Gastroesophageal sphincter (tissue), 4 donors: ENCODE measurements at regions not wholly inside any gene's neighbourhood (a gene's known extent, or its start where the extent isn't known, plus 50 kb on each side); places are given as distances from the start of the nearest gene placed in this dataset.

Experiments
- ATAC-seq: fragments of 150-250 bp; one replicate; pipeline ENCODE4 v1.9.1; 2016; ENCODE audit warnings: mild to moderate bottlenecking, moderate library complexity
- H3K27ac ChIP-seq, 4 donors: fragments of 200-600 bp; sonication (generic) in 3 of 4; 1 replicate in 3 of 4; 2 replicates in 1 of 4; pipeline ENCODE4 v1.5.1; 2016 to 2019
- H3K27me3 ChIP-seq: fragments of 200-600 bp; sonication (generic); one replicate; pipeline ENCODE4 v1.5.1; 2019
- H3K36me3 ChIP-seq, 2 donors: fragments of 200-600 bp; sonication (generic); one replicate each; pipeline ENCODE4 v1.5.1; 2019; ENCODE audit warnings: control low read depth in 1 of 2
- H3K4me1 ChIP-seq, 3 donors: fragments of 200-600 bp; sonication (generic); 1 replicate in 2 of 3; 2 replicates in 1 of 3; pipeline ENCODE4 v1.5.1; 2016 to 2019; ENCODE audit warnings: control low read depth in 2 of 3
- H3K4me3 ChIP-seq, 2 donors: fragments of 200-600 bp; sonication (generic); one replicate each; pipeline ENCODE4 v1.5.1; 2019; ENCODE audit warnings: mild to moderate bottlenecking in 1 of 2, moderate library complexity in 1 of 2
- H3K9me3 ChIP-seq, 3 donors: fragments of 200-600 bp; sonication (generic); one replicate each; pipeline ENCODE4 v1.5.1; 2017 to 2019; ENCODE audit warnings: control low read depth in 2 of 3
- EP300 ChIP-seq: sonication (generic); formaldehyde crosslinking; IDR thresholded peaks from one replicate; pipeline ENCODE4 v1.6.1; 2017; ENCODE audit warnings: antibody characterized with exemption, mild to moderate bottlenecking
- POLR2A ChIP-seq, 2 donors: fragments of 450-650 bp; IDR thresholded peaks; one replicate each; pipeline ENCODE4 v1.6.1; 2017; ENCODE audit warnings: antibody characterized with exemption in 2 of 2, mild to moderate bottlenecking in 2 of 2, moderate library complexity in 1 of 2
- POLR2AphosphoS5 ChIP-seq: sonication (generic); formaldehyde crosslinking; IDR thresholded peaks from one replicate; pipeline ENCODE4 v1.6.1; 2017; ENCODE audit warnings: antibody characterized with exemption
- WGBS, 2 donors: methylation state at CpG; one replicate each; pipeline ENCODE4 v1.1.5; 2018; ENCODE audit warnings: low coverage in 1 of 2; 5-methylcytosine and 5-hydroxymethylcytosine counted together
- TF ChIP-seq, protein P1 (sequence below), 4 experiments: fragments of 200-600 bp in 2 of 4; fragments of 450-650 bp in 2 of 4; sonication (generic) in 1 of 4; IDR thresholded peaks; one replicate each; pipeline ENCODE4 v1.5.1; 2017 to 2019; ENCODE audit warnings: antibody characterized with exemption in 4 of 4, mild to moderate bottlenecking in 2 of 4, moderate library complexity in 2 of 4

DNA sequence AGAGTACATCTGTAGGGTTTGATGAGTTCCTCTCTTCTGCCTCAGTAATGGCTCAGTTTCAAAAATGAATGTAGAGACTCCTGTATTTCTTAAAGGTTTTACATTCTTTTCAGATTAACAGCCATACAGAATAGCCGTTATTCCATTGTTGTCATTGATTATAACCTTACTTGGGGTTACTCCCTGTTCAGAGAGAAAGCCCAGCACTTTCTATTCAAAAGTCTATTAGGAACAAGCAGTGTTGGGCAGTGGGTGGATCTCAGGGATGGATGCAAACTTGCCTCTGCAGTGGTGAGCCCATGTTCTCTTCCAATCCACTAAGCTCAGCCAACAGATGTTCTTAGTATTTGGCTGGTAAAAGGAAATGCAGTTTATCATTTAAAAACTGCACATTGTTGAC lies 342.6 kb upstream of the E2F7 start:
- H3K27me3 ChIP-seq: no peaks in the 10 kb centered on the region
- no peak for TF ChIP-seq EP300
- no peak for TF ChIP-seq POLR2AphosphoS5
- TF ChIP-seq, protein P1, sequence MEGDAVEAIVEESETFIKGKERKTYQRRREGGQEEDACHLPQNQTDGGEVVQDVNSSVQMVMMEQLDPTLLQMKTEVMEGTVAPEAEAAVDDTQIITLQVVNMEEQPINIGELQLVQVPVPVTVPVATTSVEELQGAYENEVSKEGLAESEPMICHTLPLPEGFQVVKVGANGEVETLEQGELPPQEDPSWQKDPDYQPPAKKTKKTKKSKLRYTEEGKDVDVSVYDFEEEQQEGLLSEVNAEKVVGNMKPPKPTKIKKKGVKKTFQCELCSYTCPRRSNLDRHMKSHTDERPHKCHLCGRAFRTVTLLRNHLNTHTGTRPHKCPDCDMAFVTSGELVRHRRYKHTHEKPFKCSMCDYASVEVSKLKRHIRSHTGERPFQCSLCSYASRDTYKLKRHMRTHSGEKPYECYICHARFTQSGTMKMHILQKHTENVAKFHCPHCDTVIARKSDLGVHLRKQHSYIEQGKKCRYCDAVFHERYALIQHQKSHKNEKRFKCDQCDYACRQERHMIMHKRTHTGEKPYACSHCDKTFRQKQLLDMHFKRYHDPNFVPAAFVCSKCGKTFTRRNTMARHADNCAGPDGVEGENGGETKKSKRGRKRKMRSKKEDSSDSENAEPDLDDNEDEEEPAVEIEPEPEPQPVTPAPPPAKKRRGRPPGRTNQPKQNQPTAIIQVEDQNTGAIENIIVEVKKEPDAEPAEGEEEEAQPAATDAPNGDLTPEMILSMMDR (IDR thresholded peaks at IDR 0.05): no peak
- TF ChIP-seq POLR2A (IDR thresholded peaks at IDR 0.05): no peak
- no peaks in the 10 kb centered on the region for H3K9me3 ChIP-seq
- WGBS, 2 donors: 42 to 71% methylated on average over 1 of the region's 1 CpG
- H3K36me3 ChIP-seq: no peaks in the 10 kb centered on the region
- H3K4me1 ChIP-seq: no peaks in the 10 kb centered on the region
- ATAC-seq: no peak
- H3K4me3 ChIP-seq: no peak overlapping the region
- no peak overlapping the region for H3K27ac ChIP-seq

DNA sequence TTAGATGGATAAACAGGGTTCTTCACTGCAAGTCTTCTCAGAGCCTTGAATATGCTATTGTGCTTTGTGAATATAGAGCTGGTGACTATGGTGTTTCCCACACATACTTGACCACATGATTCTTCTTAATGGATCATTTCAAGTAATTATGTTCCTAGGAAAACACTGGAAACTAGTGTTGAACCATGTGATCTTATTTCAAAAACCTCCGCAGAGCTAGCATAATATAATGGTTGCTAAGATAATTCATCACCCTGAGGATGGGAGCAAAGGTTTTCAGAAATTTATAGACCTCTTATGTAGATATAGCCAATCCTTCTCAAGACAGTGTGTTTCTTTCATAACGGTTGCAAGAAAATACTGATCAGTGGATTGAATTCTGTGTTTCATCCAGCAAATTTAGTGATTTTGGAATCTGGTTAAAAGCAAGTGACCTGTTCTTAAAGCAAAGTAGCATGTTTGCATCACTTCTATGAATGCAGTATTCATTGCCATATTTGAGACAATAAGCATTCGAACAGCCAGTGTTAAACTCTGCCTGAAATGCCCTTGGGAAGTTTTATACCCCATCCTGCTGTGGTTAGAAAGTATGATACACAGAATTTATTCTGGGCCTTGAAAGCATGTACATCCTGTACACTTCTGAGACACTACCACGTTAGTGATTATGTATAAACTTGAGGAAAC lies 341.0 kb upstream of the E2F7 start:
- Histone ChIP-seq H3K36me3 (no peaks in the 10 kb centered on the region), H3K27me3 (no peaks in the 10 kb centered on the region), H3K4me3 (no peak overlapping the region), H3K9me3 (no peaks in the 10 kb centered on the region), H3K4me1 (no peaks in the 10 kb centered on the region), H3K27ac (no peak overlapping the region)
- TF ChIP-seq POLR2A (IDR thresholded peaks at IDR 0.05) (no peak), EP300 (no peak), POLR2AphosphoS5 (no peak)
- TF ChIP-seq, protein P1 (IDR thresholded peaks at IDR 0.05): no peak
- ATAC-seq: no peak
- 79 to 85% methylated on average over 4 of the region's 4 CpGs for WGBS, 2 donors

DNA sequence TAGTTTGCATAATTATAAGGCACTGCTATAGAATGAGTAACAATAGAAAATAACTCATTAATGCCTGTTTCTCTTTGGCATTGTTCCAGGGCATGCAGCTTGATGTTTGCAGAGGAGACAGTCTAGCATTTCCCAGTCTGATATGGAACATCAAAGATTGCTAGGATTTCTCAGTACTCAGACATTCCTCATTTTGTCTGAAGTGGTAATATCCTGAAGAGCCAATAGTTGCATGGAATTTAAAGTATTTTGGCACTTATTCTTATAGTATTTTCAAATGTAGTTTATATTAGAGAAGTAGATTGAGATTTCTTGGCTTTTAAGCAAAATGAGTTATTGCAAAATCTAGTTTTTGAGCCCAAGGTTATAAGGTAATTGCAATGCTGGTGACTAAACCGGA lies 337.3 kb upstream of the E2F7 start:
- 45 to 56% methylated on average over 1 of the region's 1 CpG for WGBS, 2 donors
- no peak for ATAC-seq

DNA sequence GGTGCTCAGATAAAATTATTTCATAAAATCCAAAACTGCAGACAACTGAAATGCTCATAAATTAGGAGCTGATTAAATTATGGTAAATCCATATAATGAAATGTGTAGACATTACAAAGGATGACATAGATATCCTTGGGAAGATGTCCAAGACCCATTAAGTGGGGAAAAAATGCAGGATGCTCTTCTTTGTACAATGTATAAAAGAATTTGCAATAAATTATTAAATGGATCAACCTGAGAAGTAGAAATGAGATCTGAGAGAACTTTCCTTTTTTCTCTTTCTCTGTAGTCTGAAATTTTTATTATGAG lies 336.4 kb upstream of the E2F7 start:
- Histone ChIP-seq H3K27ac (no peak overlapping the region), H3K4me3 (no peak overlapping the region), H3K4me1 (no peaks in the 10 kb centered on the region), H3K27me3 (no peaks in the 10 kb centered on the region), H3K36me3 (no peaks in the 10 kb centered on the region), H3K9me3 (no peaks in the 10 kb centered on the region)
- ATAC-seq: no peak
- TF ChIP-seq POLR2A (IDR thresholded peaks at IDR 0.05): no peak
- TF ChIP-seq, protein P1 (IDR thresholded peaks at IDR 0.05): no peak

More for the DNA sequence above, 337.3 kb upstream of the E2F7 start:
- no peaks in the 10 kb centered on the region for H3K9me3 ChIP-seq
- no peak overlapping the region for H3K27ac ChIP-seq
- no peaks in the 10 kb centered on the region for H3K4me1 ChIP-seq
- H3K27me3 ChIP-seq: no peaks in the 10 kb centered on the region
- no peak overlapping the region for H3K4me3 ChIP-seq
- TF ChIP-seq, protein P1 (IDR thresholded peaks at IDR 0.05): no peak
- no peak for TF ChIP-seq EP300
- TF ChIP-seq POLR2AphosphoS5: no peak
- no peak for TF ChIP-seq POLR2A (IDR thresholded peaks at IDR 0.05)
- no peaks in the 10 kb centered on the region for H3K36me3 ChIP-seq

DNA sequence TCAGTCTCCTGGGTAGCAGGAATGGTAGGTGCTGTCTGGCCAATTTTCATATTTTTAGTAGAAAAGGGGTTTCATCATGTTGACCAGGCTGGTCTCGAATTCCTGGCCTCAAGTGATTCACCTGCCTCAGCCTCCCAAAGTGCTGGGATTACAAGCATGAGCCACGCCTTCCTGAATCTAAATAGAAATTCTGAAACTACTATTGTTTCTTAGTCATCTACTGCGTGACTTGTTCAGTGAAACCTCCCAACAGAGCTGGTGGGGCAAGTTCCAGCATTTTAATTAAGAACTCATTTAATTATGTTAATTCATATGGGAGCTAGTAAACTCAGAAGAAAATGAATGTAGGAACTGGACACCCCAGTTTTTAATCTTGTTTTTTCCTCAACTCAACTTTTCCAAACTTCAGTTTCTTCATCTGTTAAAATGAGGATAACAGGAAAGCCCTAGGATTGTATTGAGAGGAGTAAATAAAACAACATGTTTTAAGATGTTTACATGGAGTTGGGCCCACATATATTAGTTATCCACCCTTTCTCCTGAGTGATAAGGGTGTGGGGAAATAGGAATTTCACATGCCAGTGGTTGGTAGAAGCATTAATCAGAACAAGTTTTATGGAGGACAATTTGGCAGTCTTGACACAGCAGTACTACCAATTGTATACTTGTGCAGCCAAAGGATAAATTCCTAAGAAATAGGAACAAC lies 335.8 kb upstream of the E2F7 start:
- no peaks in the 10 kb centered on the region for H3K4me1 ChIP-seq

More for the DNA sequence above, 335.8 kb upstream of the E2F7 start:
- no peaks in the 10 kb centered on the region for H3K9me3 ChIP-seq
- H3K36me3 ChIP-seq: no peaks in the 10 kb centered on the region
- no peak for ATAC-seq
- H3K4me3 ChIP-seq: no peak overlapping the region
- WGBS, 2 donors: 80 to 100% methylated on average over 1 to 2 of the region's 3 CpGs
- H3K27me3 ChIP-seq: no peaks in the 10 kb centered on the region
- no peak overlapping the region for H3K27ac ChIP-seq
- TF ChIP-seq POLR2A (IDR thresholded peaks at IDR 0.05): no peak
- no peak for TF ChIP-seq EP300
- TF ChIP-seq, protein P1 (IDR thresholded peaks at IDR 0.05): no peak
- TF ChIP-seq POLR2AphosphoS5: no peak
